HL-60 (cell line): ENCODE measurements at regions not wholly inside any gene's neighbourhood (a gene's known extent, or its start where the extent isn't known, plus 50 kb on each side); places are given as distances from the start of the nearest gene placed in this dataset.

Experiments
- CTCF ChIP-seq: IDR thresholded peaks from one replicate; pipeline ENCODE4 v1.5.1; 2011; ENCODE audit warnings: low read length, control low read depth, inconsistent platforms; ENCODE audit not compliant: insufficient read depth
- GABPA ChIP-seq: IDR thresholded peaks from 2 replicates; pipeline ENCODE4 v1.6.1; 2012; ENCODE audit warnings: low read depth

- TF ChIP-seq GABPA = no peak
- no peak for TF ChIP-seq CTCF
Measured at GRCh38 chr6:114892211-114892610, 549.4 kb upstream of the HS3ST5 start.
